WTC11 (cell line): ENCODE measurements at regions not wholly inside any gene's neighbourhood (a gene's known extent, or its start where the extent isn't known, plus 50 kb on each side); places are given as distances from the start of the nearest gene placed in this dataset.
"Not testable (repeated sequence)": the region's sequence is repeated elsewhere in the genome, so short reads cannot be mapped to it uniquely, and the experiment has no call there.

Source experiments
- CREB1 ChIP-seq: sonication (generic); formaldehyde crosslinking; IDR thresholded peaks from 2 replicates; pipeline ENCODE4 v1.8.0; 2023; ENCODE audit warnings: mild to moderate bottlenecking, missing genetic modification reagents
- FOXK1 ChIP-seq: sonication (generic); formaldehyde crosslinking; IDR thresholded peaks from 2 replicates; pipeline ENCODE4 v1.8.0; 2022; ENCODE audit warnings: mild to moderate bottlenecking, moderate library complexity, missing genetic modification reagents
- HMGXB4 ChIP-seq: sonication (generic); formaldehyde crosslinking; IDR thresholded peaks from 2 replicates; pipeline ENCODE4 v1.8.1; 2023; ENCODE audit warnings: mild to moderate bottlenecking, moderate library complexity, missing genetic modification reagents
- KAT7 ChIP-seq: sonication (generic); formaldehyde crosslinking; IDR thresholded peaks from 2 replicates; pipeline ENCODE4 v1.8.1; 2023; ENCODE audit warnings: missing genetic modification reagents, mild to moderate bottlenecking, borderline replicate concordance
- PREB ChIP-seq: sonication (generic); formaldehyde crosslinking; IDR thresholded peaks from 2 replicates; pipeline ENCODE4 v1.8.1; 2022; ENCODE audit warnings: mild to moderate bottlenecking, missing genetic modification reagents, moderate library complexity, borderline replicate concordance
- TF ChIP-seq, protein P1 (sequence below): sonication (generic); formaldehyde crosslinking; IDR thresholded peaks from 2 replicates; pipeline ENCODE4 v1.8.1; 2022; ENCODE audit warnings: low read depth, missing genetic modification reagents, borderline replicate concordance
- TF ChIP-seq, protein P2 (sequence below): fragments of 200-600 bp; IDR thresholded peaks from 2 replicates; pipeline ENCODE4 v1.8.0; 2022; ENCODE audit warnings: antibody characterized with exemption
- TF ChIP-seq, protein P3 (sequence below): fragments of 250-450 bp; sonication (Bioruptor Pico); IDR thresholded peaks from 2 replicates; pipeline ENCODE4 v1.9.0; 2021; ENCODE audit warnings: mild to moderate bottlenecking

DNA sequence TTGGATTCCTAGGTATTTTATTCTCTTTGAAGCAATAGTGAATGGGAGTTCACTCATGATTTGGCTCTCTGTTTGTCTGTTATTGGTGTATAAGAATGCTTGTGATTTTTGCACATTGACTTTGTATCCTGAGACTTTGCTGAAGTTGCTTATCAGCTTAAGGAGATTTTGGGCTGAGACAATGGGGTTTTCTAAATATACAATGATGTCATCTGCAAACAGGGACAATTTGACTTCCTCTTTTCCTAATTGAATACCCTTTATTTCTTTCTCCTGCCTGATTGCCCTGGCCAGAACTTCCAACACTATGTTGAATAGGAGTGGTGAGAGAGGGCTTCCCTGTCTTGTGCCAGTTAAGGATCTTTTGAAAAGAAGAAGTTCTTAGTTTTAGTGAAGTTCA is 114.4 kb upstream of the TNPO1 start:
- TF ChIP-seq, protein P1, sequence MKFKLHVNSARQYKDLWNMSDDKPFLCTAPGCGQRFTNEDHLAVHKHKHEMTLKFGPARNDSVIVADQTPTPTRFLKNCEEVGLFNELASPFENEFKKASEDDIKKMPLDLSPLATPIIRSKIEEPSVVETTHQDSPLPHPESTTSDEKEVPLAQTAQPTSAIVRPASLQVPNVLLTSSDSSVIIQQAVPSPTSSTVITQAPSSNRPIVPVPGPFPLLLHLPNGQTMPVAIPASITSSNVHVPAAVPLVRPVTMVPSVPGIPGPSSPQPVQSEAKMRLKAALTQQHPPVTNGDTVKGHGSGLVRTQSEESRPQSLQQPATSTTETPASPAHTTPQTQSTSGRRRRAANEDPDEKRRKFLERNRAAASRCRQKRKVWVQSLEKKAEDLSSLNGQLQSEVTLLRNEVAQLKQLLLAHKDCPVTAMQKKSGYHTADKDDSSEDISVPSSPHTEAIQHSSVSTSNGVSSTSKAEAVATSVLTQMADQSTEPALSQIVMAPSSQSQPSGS (CRISPR knock-in tag): not testable (repeated sequence)
- TF ChIP-seq, protein P2, sequence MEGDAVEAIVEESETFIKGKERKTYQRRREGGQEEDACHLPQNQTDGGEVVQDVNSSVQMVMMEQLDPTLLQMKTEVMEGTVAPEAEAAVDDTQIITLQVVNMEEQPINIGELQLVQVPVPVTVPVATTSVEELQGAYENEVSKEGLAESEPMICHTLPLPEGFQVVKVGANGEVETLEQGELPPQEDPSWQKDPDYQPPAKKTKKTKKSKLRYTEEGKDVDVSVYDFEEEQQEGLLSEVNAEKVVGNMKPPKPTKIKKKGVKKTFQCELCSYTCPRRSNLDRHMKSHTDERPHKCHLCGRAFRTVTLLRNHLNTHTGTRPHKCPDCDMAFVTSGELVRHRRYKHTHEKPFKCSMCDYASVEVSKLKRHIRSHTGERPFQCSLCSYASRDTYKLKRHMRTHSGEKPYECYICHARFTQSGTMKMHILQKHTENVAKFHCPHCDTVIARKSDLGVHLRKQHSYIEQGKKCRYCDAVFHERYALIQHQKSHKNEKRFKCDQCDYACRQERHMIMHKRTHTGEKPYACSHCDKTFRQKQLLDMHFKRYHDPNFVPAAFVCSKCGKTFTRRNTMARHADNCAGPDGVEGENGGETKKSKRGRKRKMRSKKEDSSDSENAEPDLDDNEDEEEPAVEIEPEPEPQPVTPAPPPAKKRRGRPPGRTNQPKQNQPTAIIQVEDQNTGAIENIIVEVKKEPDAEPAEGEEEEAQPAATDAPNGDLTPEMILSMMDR: not testable (repeated sequence)
- not testable (repeated sequence) for TF ChIP-seq PREB (CRISPR knock-in tag); HMGXB4 (CRISPR knock-in tag); CREB1; KAT7 (CRISPR knock-in tag); FOXK1
- TF ChIP-seq, protein P3, sequence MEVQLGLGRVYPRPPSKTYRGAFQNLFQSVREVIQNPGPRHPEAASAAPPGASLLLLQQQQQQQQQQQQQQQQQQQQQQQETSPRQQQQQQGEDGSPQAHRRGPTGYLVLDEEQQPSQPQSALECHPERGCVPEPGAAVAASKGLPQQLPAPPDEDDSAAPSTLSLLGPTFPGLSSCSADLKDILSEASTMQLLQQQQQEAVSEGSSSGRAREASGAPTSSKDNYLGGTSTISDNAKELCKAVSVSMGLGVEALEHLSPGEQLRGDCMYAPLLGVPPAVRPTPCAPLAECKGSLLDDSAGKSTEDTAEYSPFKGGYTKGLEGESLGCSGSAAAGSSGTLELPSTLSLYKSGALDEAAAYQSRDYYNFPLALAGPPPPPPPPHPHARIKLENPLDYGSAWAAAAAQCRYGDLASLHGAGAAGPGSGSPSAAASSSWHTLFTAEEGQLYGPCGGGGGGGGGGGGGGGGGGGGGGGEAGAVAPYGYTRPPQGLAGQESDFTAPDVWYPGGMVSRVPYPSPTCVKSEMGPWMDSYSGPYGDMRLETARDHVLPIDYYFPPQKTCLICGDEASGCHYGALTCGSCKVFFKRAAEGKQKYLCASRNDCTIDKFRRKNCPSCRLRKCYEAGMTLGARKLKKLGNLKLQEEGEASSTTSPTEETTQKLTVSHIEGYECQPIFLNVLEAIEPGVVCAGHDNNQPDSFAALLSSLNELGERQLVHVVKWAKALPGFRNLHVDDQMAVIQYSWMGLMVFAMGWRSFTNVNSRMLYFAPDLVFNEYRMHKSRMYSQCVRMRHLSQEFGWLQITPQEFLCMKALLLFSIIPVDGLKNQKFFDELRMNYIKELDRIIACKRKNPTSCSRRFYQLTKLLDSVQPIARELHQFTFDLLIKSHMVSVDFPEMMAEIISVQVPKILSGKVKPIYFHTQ (CRISPR knock-in tag): not testable (repeated sequence)
